DND-41 (cell line): ENCODE measurements at regions not wholly inside any gene's neighbourhood (a gene's known extent, or its start where the extent isn't known, plus 50 kb on each side); places are given as distances from the start of the nearest gene placed in this dataset.

Source experiments
- CTCF ChIP-seq: IDR thresholded peaks from 2 replicates; pipeline ENCODE4 v1.5.1; 2012; ENCODE audit warnings: borderline replicate concordance, low read length, moderate library complexity, mild to moderate bottlenecking; ENCODE audit not compliant: poor library complexity, severe bottlenecking; ENCODE audit errors: extremely low read depth
- EZH2 ChIP-seq: IDR thresholded peaks from 3 replicates; pipeline ENCODE4 v1.6.1; 2012; ENCODE audit warnings: borderline replicate concordance, low read depth, mild to moderate bottlenecking, moderate library complexity, low read length, inconsistent platforms; ENCODE audit not compliant: severe bottlenecking

GRCh38 chr22:48823941-48824340, 1003.7 kb downstream of the BRD1 start:
- no peak for TF ChIP-seq CTCF
- TF ChIP-seq EZH2, result no peak
